C4-2B (cell line): ENCODE measurements at regions not wholly inside any gene's neighbourhood (a gene's known extent, or its start where the extent isn't known, plus 50 kb on each side); places are given as distances from the start of the nearest gene placed in this dataset.

Experiments used
- H3K27ac ChIP-seq: fragments of 450-650 bp; 2 replicates; pipeline ENCODE4 v1.5.1; 2017
- ZFX ChIP-seq: fragments of 450-650 bp; IDR thresholded peaks from 2 replicates; pipeline ENCODE4 v1.6.1; 2017
- TF ChIP-seq, protein P1 (sequence below): fragments of 450-650 bp; conservative IDR thresholded peaks from 2 replicates; pipeline ENCODE4 v1.5.1; 2017; ENCODE audit warnings: mild to moderate bottlenecking

- H3K27ac ChIP-seq: no peak overlapping the region
- TF ChIP-seq, protein P1, sequence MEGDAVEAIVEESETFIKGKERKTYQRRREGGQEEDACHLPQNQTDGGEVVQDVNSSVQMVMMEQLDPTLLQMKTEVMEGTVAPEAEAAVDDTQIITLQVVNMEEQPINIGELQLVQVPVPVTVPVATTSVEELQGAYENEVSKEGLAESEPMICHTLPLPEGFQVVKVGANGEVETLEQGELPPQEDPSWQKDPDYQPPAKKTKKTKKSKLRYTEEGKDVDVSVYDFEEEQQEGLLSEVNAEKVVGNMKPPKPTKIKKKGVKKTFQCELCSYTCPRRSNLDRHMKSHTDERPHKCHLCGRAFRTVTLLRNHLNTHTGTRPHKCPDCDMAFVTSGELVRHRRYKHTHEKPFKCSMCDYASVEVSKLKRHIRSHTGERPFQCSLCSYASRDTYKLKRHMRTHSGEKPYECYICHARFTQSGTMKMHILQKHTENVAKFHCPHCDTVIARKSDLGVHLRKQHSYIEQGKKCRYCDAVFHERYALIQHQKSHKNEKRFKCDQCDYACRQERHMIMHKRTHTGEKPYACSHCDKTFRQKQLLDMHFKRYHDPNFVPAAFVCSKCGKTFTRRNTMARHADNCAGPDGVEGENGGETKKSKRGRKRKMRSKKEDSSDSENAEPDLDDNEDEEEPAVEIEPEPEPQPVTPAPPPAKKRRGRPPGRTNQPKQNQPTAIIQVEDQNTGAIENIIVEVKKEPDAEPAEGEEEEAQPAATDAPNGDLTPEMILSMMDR: no peak
- no peak for TF ChIP-seq ZFX
Observed at GRCh38 chr3:41089566-41089965, 109.7 kb upstream of the CTNNB1 start.

GRCh38 chr3:41092844-41093243 is 106.5 kb upstream of the CTNNB1 start:
- no peak overlapping the region for H3K27ac ChIP-seq
- TF ChIP-seq, protein P1: no peak
- no peak for TF ChIP-seq ZFX

DNA sequence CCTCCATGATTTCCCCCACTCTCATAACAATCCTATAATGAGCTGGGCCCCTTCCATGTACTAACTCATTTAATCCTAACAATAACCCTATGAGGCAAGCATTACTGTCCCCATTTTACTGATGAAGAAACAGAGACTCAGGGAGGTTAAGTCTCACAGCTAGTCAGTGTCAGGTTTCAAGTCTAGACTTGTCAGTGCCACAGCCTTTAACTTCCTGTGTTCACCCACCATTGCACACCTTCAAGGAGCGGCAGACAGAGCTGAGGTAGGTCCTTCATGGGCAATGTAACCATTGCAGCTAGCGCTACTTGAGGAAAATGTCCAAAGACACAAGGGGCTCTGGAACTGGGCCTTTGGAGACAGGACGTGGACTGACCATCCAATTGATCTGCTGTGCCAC is 105.8 kb upstream of the CTNNB1 start:
- no peak overlapping the region for H3K27ac ChIP-seq
- no peak for TF ChIP-seq ZFX
- TF ChIP-seq, protein P1: no peak

DNA sequence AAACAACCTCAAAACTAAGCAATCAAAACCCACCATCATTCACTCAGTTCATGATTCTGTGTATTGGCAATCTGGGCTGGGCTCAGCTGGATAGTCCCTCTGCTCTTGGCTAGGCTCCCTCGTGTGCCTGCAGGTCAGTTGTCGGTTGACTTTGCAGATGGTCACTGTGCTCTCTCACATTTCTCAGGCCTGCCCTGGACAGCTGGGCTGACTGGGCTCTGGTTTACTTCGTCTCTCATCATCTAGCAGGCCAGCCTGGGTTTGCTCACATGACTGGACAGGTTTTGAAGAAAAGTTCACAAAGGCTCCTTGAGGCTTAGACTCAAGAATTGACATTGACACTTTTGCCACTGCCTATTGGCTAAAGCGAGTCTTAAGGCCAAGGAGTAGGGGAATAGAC is 105.0 kb upstream of the CTNNB1 start:
- H3K27ac ChIP-seq: no peak overlapping the region
- TF ChIP-seq, protein P1: no peak
- no peak for TF ChIP-seq ZFX

DNA sequence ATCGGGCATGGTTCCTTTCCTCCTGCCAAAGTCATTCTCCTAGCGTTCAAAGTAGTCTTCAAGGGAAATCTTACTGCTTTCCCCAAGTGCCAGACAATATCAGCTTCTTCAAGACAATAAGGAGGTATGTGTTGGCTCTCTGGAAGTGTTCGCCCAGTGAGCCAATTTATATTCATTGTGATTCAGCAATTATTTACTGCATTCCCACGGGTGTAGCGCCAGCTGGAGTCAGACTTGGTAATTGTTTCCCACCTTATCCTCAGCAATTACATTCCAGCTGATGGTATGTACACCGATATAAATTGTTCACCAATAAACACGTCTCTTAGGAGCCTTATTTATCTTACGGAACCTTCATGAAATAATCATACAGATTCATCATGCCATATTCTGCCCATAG is 103.6 kb upstream of the CTNNB1 start:
- H3K27ac ChIP-seq: no peak overlapping the region
- TF ChIP-seq ZFX: no peak
- TF ChIP-seq, protein P1: no peak; the same call in 1 of the 2 replicates

GRCh38 chr3:41097896-41098496 is 101.3 kb upstream of the CTNNB1 start:
- TF ChIP-seq ZFX: no peak
- TF ChIP-seq, protein P1: no peak
- no peak overlapping the region for H3K27ac ChIP-seq

DNA sequence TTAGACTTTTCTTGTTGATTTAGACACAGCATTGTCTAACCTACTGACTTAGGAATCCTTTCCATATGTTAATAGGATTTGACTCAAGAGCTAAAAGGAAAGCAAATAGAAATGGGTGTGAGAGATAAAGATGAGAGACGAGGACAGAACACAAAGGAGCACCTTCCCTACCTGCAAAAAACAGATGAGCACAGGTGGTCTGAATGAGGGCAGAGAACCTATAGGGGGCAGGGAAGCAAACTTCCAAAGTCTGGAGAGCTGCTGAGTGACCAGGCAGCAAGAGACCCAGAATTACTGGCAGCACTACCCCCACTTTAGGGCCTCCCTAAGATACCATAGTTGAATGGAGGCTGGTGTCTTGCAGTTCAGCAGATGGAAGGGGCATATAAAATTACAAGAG is 98.1 kb upstream of the CTNNB1 start:
- H3K27ac ChIP-seq: no peak overlapping the region
- no peak for TF ChIP-seq ZFX
- TF ChIP-seq, protein P1: no peak
